Activated T-cell treated with anti-CD3 and anti-CD28 coated beads, Interleukin-2, amount 50 U/mL, for 48 hours (primary cell): ENCODE measurements at regions not wholly inside any gene's neighbourhood (a gene's known extent, or its start where the extent isn't known, plus 50 kb on each side); places are given as distances from the start of the nearest gene placed in this dataset.
"Not testable (repeated sequence)": the region's sequence is repeated elsewhere in the genome, so short reads cannot be mapped to it uniquely, and the experiment has no call there.

Source experiments
- DNase-seq, 2 experiments: peaks; one replicate each; pipeline ENCODE4 v3.0.0-alpha.2; 2020

DNA sequence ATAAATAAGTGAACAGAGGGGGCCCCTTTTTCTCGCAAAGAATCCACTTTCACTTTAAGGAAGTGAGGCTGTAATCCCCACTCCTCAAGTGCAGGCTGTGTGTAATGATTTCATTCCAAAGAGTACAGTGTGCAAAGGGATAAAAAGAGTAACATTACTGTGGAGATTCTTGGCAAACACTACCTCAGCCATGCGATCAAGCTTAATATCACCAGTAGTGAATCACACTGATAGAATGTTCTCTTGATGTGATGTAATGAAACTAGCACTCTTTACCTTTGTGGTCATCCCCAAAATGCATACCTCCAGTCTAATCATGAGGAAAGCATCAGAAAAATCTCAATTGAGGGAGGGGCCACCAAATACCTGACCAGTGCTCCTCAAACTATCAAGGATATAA is 246.1 kb upstream of the CHORDC1 start:
- DNase-seq = no peak

DNA sequence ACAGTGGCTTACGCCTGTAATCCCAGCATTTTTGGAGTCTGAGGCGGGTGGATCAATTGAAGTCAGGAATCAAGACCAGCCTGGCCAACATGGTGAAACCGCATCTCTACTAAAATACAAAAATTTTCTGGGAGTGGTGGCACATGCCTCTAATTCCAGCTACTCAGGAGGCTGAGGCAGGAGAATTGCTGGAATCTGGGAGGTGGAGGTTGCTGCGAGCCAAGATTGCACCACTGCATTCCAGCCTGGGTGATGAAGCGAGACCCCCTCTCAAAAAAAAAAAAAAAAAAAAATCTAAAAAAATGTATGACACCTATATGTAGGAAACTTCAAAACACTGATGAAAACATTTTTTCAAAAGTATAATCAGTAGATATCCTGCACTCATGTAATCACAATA is 242.7 kb upstream of the CHORDC1 start:
- DNase-seq = no peak

DNA sequence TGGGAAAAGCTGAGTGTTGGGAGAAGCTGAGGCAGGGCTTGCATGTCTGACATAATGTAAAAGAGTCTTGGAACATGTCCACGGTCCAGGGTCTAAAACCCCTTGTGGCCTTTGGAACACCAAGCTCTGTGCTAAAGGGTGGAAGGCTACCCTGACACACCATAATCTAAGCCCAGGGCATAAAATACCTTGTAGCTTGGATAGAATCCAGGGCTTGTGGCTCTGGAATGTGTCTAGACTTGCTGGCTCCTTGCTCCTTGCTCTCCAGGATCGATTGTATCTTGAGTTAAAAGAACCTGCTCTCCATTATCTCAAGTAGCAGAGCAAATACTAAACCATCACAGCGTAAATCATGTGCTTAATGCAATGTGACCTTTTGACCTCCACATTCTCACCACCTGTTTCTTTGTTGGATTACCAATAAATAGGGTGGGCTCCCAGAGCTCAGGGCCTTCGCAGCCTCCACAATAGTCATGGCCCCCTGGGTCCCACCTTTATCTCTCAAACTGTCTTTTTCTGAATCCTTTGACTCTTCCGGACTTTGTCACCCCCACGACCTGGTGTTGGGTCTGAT is 232.6 kb upstream of the CHORDC1 start:
- not testable (repeated sequence) for DNase-seq

DNA sequence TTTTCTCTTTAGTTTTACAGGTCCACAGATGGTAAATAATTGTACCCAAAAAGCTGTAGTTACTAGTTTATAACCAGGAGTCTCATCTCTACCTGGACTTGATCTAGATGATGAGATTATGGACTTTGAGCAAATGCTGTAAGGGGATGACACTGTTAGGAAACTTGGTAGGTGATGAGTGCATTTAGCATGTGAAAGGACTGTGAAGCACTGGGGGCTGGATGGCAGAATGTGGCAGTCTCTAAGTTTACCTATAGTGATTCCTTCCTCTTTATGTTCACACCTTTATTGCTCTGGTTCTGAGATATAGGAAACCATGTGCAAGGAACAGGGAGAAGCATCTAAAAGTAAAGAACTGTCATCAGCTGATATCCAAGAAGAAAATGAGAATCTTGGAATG is 230.7 kb upstream of the CHORDC1 start:
- no peak for DNase-seq

DNA sequence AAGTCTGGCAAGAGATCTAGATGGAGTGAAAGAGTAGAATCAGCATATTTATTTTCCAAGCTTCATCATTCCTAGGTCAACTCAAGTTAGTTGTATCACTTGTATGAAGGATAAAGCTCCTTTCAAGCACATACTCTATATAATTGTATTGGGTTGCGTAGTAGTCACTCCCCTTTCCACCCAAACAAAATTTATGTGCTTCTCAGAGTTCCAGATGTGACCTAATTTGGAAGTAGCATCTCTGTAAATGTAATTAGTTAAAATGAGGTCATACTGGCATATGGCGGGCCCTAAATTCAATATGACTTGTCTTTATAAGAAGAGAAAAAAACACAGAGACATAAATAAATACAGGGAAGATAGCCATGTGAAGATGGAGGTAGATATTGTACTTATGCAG is 226.8 kb upstream of the CHORDC1 start:
- no peak for DNase-seq

DNA sequence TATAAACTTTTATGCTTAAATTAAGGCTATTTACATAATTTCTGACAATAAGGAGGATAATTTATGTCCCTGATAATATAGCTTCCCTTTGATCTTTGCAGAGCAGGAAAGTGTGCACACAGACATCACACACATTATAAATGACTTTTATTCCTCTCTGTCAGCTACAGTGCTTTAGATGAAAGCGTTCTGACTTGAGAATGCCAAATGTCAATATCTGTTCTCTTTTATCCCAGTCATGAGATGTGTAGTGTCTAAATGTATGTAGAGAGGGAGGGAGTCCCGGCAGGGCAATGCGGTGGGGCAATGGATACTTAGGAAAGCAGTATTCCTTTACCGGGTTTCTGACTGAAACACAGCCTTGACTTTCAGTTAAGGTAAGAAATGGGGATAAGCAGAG is 225.4 kb upstream of the CHORDC1 start:
- no peak for DNase-seq

- no peak for DNase-seq
Observed at GRCh38 chr11:90447618-90448017, 224.8 kb upstream of the CHORDC1 start.

- DNase-seq = no peak
Observed at GRCh38 chr11:90446207-90446606, 223.4 kb upstream of the CHORDC1 start.

DNA sequence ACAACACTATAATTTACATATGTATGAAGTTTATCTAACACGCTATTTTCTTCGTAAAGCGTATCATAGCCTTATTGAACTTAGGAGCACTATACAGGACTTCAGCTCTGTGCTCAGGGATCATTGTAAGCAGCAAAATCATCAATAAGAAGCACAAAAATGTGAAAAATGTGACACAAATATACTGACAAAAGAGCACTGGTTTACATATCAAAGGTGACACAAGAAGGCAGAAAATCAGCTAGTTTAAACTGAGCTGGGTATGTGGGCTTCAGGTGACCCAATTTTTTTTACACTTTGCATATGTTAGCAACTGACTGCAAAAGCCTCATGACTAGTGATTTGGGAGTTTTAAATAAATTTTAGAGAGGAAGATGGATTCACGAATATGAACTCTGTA is 215.2 kb upstream of the CHORDC1 start:
- no peak for DNase-seq

GRCh38 chr11:90434858-90435257 is 212.0 kb upstream of the CHORDC1 start:
- no peak for DNase-seq

- no peak for DNase-seq
Observed at GRCh38 chr11:90428836-90429235, 206.0 kb upstream of the CHORDC1 start.

DNA sequence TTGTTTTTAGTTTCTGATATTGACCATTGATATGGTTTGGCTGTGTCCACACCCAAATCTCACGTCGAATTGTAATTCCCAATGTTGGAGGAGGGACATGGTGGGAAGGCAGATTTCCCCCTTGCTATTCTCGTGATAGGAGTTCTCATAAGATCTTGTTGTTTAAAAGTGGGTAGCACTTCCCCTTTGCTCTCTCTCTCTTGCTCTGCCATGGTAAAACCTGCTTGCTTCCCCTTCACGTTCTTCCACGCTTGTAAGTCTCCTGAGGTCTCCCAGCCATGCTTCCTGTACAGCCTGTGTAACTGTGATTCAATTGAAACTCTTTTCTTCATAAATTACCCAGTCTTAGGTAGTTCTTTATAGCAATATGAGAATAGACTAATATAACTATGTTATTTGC is 203.6 kb upstream of the CHORDC1 start:
- no peak for DNase-seq

- no peak for DNase-seq
Observed at GRCh38 chr11:90423378-90423777, 200.5 kb upstream of the CHORDC1 start.

DNA sequence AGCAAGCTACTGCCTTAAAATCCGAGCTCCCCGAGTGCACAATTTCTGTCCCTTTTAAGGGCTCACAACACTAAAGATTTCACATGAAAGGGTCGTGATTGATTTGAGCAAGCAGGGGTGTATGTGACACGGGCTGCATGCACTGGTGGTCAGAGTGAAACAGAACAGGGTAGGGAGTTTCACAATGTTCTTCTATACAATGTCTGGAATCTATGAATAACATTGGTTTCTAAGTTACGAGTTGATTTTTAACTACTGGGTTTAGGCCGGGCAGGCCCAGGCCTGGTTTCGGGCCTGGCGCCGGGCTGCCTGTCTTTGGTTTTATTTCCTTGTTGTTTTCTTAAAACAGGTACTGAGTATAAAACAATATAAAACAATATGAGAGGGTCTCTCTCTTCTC is 199.9 kb upstream of the CHORDC1 start:
- DNase-seq = not testable (repeated sequence)

DNA sequence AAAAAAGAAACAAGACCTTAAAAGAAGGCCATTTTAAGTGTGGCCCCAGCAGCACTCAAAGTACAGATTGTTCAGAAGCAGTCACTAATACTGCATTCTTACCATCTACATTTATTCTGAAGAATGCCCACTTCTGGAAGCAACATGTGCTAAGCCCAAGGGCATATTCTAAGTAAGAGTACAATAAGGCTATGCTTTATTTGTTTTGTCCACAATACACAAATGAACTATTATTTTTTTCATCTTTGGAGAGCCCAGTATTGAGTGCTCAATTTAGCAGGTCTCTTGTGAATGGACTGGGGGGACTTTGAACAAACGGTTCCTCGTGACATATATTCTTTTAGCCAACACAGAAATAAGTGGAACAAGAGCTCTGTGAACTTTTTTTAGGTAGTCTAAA is 191.4 kb upstream of the CHORDC1 start:
- no peak for DNase-seq

- no peak for DNase-seq
Observed at GRCh38 chr11:90407350-90407749, 184.5 kb upstream of the CHORDC1 start.

GRCh38 chr11:90392692-90393091 is 169.8 kb upstream of the CHORDC1 start:
- DNase-seq = no peak

DNA sequence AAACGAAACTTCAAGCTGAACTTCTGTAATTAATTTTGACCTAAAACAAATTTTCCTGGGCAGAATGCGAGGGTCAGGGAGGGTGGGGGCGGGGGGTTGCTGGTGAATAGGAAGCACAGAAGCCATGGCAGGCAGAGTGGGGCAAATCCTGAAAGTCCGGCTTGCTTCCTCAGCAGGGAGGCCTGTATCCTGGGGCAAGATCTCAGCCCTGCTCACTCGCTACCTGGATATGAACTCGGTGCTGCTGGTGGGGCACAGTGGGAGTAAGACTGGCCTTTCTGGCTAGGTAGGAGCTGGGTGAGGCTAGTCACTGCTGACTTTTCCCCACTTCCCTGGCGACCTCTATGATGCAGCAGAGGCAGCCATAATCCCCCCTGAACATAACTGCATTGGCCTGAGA is 168.9 kb upstream of the CHORDC1 start:
- no peak for DNase-seq

GRCh38 chr11:90380206-90380605 is 157.4 kb upstream of the CHORDC1 start:
- no peak for DNase-seq

DNA sequence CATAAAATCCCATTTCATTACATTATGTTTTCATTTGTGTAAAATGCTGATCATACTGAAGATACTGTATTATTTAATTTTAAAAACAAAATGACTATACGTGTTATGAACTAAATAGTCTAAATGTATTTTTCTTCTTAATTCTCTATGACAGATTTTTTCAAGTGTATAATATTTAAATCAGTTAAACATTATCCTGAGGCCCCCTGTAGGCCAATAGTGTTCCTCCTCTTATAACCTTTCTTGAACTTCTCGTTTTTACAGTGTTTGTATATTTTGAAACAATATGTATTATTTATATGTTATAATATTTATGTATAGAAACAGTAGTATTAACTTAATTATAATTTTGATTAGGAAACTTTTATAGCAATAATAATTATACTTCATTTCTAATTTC is 151.1 kb upstream of the CHORDC1 start:
- DNase-seq = no peak

DNA sequence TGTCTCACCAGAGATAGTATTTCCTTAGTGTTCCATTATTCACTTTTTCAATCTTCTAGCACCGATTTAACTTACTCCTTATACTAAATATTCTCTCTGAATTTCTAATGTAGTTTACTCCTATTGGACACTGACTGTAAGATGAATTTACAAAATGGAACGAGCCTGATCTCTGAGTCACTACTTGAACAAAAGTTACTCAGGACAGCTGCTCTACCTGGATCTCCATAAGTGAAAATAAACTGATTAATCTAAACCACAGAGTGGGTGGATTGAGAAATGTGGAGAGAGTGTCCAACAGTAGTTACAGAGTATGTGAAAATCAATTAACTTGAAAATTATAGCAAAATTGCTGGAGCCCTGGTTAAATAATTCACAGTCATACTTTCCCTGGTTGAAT is 141.7 kb upstream of the CHORDC1 start:
- no peak for DNase-seq

DNA sequence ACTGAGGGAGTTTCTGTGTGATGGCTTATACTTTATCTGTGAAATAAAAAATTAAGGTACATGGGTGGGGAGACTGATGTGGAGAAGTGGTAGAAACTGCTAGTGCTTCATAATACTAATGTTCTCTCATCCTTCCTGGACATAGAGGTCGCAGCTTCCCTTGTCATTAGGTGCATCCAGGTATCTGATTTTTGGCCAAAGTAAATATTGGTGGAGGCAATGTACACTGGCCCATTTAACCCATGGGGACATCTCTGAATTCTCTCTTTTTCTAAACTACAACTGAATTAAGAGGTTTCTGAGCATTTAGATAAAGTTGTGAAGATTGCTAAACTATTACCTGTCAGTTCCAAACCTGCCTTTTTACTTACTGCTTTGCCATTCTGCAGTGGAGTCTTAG is 140.9 kb upstream of the CHORDC1 start:
- DNase-seq = no peak

DNA sequence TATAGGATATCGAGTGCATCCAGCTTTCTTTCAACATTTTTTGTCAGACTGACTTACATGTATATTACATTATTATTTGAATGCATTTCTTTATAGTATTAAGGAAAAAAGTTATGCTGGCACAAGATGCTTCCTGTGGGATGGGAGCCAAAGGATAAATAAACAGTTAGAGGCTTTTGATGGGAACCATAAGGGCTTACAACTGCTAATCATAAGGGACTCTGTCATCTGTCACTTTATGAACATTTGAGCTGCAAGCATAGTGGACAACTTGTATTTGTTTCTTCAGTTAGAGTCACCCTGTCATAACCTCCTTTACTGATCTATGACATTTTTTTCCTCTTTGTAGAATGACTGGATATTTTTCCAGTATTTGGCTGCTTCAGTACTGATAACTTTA is 132.4 kb upstream of the CHORDC1 start:
- DNase-seq = no peak

DNA sequence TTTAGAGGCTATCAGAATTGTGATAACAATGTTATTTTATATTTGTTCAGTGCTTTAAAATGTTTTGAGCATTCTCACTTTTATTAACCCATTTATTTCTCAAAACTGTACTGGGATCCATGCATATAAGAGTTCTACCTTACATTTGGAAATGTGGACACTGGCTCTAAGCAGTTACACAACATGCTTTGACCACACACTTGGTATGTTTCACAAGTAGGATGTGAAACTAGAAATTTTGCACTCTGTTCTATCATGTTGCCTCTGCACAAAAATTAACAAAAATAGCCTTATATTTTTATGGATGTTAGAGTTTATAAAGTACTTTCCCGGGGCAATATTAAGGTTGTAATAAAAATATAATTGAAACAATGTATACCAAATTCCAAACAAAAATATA is 126.9 kb upstream of the CHORDC1 start:
- DNase-seq = no peak

DNA sequence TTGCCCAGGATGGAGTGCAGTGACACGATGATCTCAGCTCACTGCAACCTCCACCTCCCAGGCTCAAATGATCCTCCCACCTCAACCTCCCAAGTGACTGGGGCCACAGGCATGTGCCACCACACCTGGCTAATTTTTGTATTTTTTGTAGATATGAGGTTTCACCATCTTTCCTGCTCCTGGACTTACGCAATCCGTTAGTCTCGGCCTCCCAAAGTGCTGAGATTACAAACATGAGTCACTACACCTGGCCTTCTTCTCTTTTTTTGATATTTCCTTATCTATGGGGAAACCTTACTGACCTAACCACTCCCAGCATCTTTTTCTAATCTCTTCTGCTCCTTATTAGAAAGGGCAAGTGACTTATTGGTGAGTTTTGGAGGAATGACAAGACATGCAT is 121.7 kb upstream of the CHORDC1 start:
- no peak for DNase-seq

GRCh38 chr11:90343673-90344072 is 120.8 kb upstream of the CHORDC1 start:
- no peak for DNase-seq
